ENCODE measurements at regions not wholly inside any gene's neighbourhood (a gene's known extent, or its start where the extent isn't known, plus 50 kb on each side); places are given as distances from the start of the nearest gene placed in this dataset.

GRCh38 chr9:75242426-75242825 is 154.1 kb downstream of the OSTF1 start:
- POLR2A ChIA-PET, result no interaction called here
- Histone ChIP-seq H2AFZ (ENCODE audit: low read depth) (no peak overlapping the region), H3K9me3 (no peaks in the 10 kb centered on the region), H3K4me2 (no peak overlapping the region), H3K9ac (no peak overlapping the region), H3F3A (replicated peaks; ENCODE audit: insufficient read depth) (no peaks in the 10 kb centered on the region), H3K9me2 (no peaks in the 10 kb centered on the region), H3K79me2 (ENCODE audit: insufficient read depth) (no peaks in the 10 kb centered on the region), H3K36me3 (replicated peaks in 1 of 2; ENCODE audit: control insufficient read depth in 1 of 2, insufficient read depth in 2 of 2, low read length in 1 of 2) (no peaks in the 10 kb centered on the region), H3K27me3 (ENCODE audit: insufficient read depth) (no peaks in the 10 kb centered on the region), H3K4me1 (ENCODE audit: control insufficient read depth in 1 of 2, insufficient read depth in 2 of 2, low read depth in 1 of 2, low read length in 1 of 2) (no peaks in the 10 kb centered on the region), H3K4me3 (ENCODE audit: low read depth in 2 of 2, low read length in 1 of 2) (no peak overlapping the region), H4K20me1 (ENCODE audit: insufficient read depth) (no peaks in the 10 kb centered on the region), H3K27ac (ENCODE audit: low read depth in 2 of 2, low read length in 1 of 2) (no peak overlapping the region)
- 0% methylated on average over 1 of the region's 1 CpG for WGBS (ENCODE audit: low lambda C conversion rate)
- DNase-seq, result no peak
- CTCF ChIA-PET, result no interaction called here
- TF ChIP-seq RXRA (IDR thresholded peaks at IDR 0.05; ENCODE audit: borderline replicate concordance, low read depth) (no peak), USF1 (IDR thresholded peaks at IDR 0.05; ENCODE audit: borderline replicate concordance, low read depth) (no peak), RCOR1 (IDR thresholded peaks at IDR 0.05; ENCODE audit: low read length) (no peak), TCF12 (IDR thresholded peaks at IDR 0.05) (no peak), FOSL2 (IDR thresholded peaks at IDR 0.05; ENCODE audit: borderline replicate concordance, low read depth) (no peak), GABPA (IDR thresholded peaks at IDR 0.05; ENCODE audit: low read depth) (no peak), CHD2 (IDR thresholded peaks at IDR 0.05; ENCODE audit: low read length, partially characterized antibody) (no peak), FOXM1 (IDR thresholded peaks at IDR 0.05; ENCODE audit: low read depth) (no peak), MEF2A (IDR thresholded peaks at IDR 0.05; ENCODE audit: borderline replicate concordance, low read depth) (no peak), RAD21 (IDR thresholded peaks at IDR 0.05; ENCODE audit: low read length) (no peak)
- TF ChIP-seq, protein P1, sequence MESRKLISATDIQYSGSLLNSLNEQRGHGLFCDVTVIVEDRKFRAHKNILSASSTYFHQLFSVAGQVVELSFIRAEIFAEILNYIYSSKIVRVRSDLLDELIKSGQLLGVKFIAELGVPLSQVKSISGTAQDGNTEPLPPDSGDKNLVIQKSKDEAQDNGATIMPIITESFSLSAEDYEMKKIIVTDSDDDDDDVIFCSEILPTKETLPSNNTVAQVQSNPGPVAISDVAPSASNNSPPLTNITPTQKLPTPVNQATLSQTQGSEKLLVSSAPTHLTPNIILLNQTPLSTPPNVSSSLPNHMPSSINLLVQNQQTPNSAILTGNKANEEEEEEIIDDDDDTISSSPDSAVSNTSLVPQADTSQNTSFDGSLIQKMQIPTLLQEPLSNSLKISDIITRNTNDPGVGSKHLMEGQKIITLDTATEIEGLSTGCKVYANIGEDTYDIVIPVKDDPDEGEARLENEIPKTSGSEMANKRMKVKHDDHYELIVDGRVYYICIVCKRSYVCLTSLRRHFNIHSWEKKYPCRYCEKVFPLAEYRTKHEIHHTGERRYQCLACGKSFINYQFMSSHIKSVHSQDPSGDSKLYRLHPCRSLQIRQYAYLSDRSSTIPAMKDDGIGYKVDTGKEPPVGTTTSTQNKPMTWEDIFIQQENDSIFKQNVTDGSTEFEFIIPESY (IDR thresholded peaks at IDR 0.05; ENCODE audit: borderline replicate concordance, low read depth), result no peak
- TF ChIP-seq, protein P2, sequence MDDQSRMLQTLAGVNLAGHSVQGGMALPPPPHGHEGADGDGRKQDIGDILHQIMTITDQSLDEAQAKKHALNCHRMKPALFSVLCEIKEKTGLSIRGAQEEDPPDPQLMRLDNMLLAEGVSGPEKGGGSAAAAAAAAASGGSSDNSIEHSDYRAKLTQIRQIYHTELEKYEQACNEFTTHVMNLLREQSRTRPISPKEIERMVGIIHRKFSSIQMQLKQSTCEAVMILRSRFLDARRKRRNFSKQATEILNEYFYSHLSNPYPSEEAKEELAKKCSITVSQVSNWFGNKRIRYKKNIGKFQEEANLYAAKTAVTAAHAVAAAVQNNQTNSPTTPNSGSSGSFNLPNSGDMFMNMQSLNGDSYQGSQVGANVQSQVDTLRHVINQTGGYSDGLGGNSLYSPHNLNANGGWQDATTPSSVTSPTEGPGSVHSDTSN (IDR thresholded peaks at IDR 0.05), result no peak

- no peaks in the 10 kb centered on the region for H3K79me2 ChIP-seq (ENCODE audit: insufficient read depth)
- H3K4me2 ChIP-seq, result no peak overlapping the region
- H3K9me3 ChIP-seq, result peaks cover 4% of the 10 kb centered on the region; the same call in 1 of the 2 replicates
- no peak overlapping the region for H3K4me3 ChIP-seq (ENCODE audit: low read depth in 2 of 2, low read length in 1 of 2)
- H3K36me3 ChIP-seq (replicated peaks in 1 of 2; ENCODE audit: control insufficient read depth in 1 of 2, insufficient read depth in 2 of 2, low read length in 1 of 2), result no peaks in the 10 kb centered on the region
- no peak overlapping the region for H3K27ac ChIP-seq (ENCODE audit: low read depth in 2 of 2, low read length in 1 of 2)
- H4K20me1 ChIP-seq (ENCODE audit: insufficient read depth), result no peaks in the 10 kb centered on the region
- H2AFZ ChIP-seq (ENCODE audit: low read depth), result no peak overlapping the region
- TF ChIP-seq USF2 (IDR thresholded peaks at IDR 0.05; ENCODE audit: borderline replicate concordance, low read depth, low read length), result no peak
- TF ChIP-seq TCF12 (IDR thresholded peaks at IDR 0.05), result no peak
- TF ChIP-seq GABPA (IDR thresholded peaks at IDR 0.05; ENCODE audit: low read depth), result no peak
- TF ChIP-seq FOXJ3 (CRISPR knock-in tag; IDR thresholded peaks at IDR 0.05), result no peak
- TF ChIP-seq YY1 (IDR thresholded peaks at IDR 0.05; ENCODE audit: low read depth), result no peak
- TF ChIP-seq, protein P1 (IDR thresholded peaks at IDR 0.05; ENCODE audit: borderline replicate concordance, low read depth), result no peak
- TF ChIP-seq JUND (IDR thresholded peaks at IDR 0.05), result no peak
- TF ChIP-seq, protein P2 (IDR thresholded peaks at IDR 0.05), result no peak
- TF ChIP-seq RAD21 (IDR thresholded peaks at IDR 0.05; ENCODE audit: low read length), result no peak
- TF ChIP-seq EP300 (IDR thresholded peaks at IDR 0.05; ENCODE audit: borderline replicate concordance in 1 of 2, low read depth in 1 of 2, low read length in 1 of 2), result no peak
- WGBS (ENCODE audit: low lambda C conversion rate), result 0% methylated on average over 2 of the region's 3 CpGs
- H3K9ac ChIP-seq, result no peak overlapping the region
- no peaks in the 10 kb centered on the region for H3K4me1 ChIP-seq (ENCODE audit: control insufficient read depth in 1 of 2, insufficient read depth in 2 of 2, low read depth in 1 of 2, low read length in 1 of 2)
- no peaks in the 10 kb centered on the region; the same call in 1 of the 2 replicates for H3K9me2 ChIP-seq
- no peaks in the 10 kb centered on the region for H3K27me3 ChIP-seq (ENCODE audit: insufficient read depth)
- POLR2A ChIA-PET, result no interaction called here
- no peak for DNase-seq
- CTCF ChIA-PET, result no interaction called here
- H3F3A ChIP-seq (replicated peaks; ENCODE audit: insufficient read depth), result no peaks in the 10 kb centered on the region
Measured at GRCh38 chr9:75246949-75247348, 158.6 kb downstream of the OSTF1 start.
